ENCODE measurements at regions not wholly inside any gene's neighbourhood (a gene's known extent, or its start where the extent isn't known, plus 50 kb on each side); places are given as distances from the start of the nearest gene placed in this dataset.

GRCh38 chr5:74113927-74114326 is 487.9 kb downstream of the ARHGEF28 start:
- no peak overlapping the region for H3K9ac ChIP-seq (ENCODE audit: low read length)
- TF ChIP-seq RAD21 (conservative IDR thresholded peaks at IDR 0.05) (peak; percentile 11), EP300 (conservative IDR thresholded peaks at IDR 0.05; ENCODE audit: poor library complexity, severe bottlenecking) (no peak), EZH2 (IDR thresholded peaks at IDR 0.05; ENCODE audit: borderline replicate concordance, insufficient read depth, low read length, poor library complexity, severe bottlenecking) (no peak)
- no peaks in the 10 kb centered on the region for H3K9me2 ChIP-seq (ENCODE audit: insufficient read depth, low read length)
- peak overlapping the region; percentile 52 for H3K27ac ChIP-seq (ENCODE audit: low read length)
- no peaks in the 10 kb centered on the region for H3F3A ChIP-seq (ENCODE audit: insufficient read depth, low read length, poor library complexity, severe bottlenecking)
- H3K36me3 ChIP-seq (ENCODE audit: insufficient read depth, low read length): no peaks in the 10 kb centered on the region
- H3K4me2 ChIP-seq (ENCODE audit: low read length): peak overlapping the region; percentile 22
- H3K27me3 ChIP-seq (ENCODE audit: insufficient read depth, low read depth, low read length): no peaks in the 10 kb centered on the region
- H4K20me1 ChIP-seq (ENCODE audit: insufficient read depth): no peaks in the 10 kb centered on the region
- H3K4me3 ChIP-seq (ENCODE audit: low read length): peak overlapping the region; percentile 33
- H2AFZ ChIP-seq (ENCODE audit: low read depth, low read length): no peak overlapping the region
- H3K9me3 ChIP-seq (ENCODE audit: low read length): no peaks in the 10 kb centered on the region
- H3K79me2 ChIP-seq (replicated peaks; ENCODE audit: insufficient read depth, low read length): no peaks in the 10 kb centered on the region

DNA sequence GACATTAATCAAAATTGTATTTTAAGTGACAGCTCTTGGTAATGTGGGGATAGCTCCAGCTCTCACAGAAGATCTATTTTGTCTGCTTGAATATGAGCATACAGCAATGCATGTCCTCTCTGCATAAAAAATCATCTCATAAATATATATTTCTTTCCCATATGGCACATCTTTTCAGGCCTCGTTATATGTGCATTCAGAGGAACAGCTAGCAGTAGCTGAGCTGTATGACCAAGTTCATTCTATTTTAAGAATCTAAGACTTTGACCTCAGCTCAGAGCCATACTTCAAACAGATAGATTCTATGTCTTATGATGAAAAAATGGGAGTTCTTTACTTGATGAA is 487.2 kb downstream of the ARHGEF28 start:
- H3K9me2 ChIP-seq (ENCODE audit: insufficient read depth, low read length): no peaks in the 10 kb centered on the region
- no peak overlapping the region for H2AFZ ChIP-seq (ENCODE audit: low read depth, low read length)
- no peaks in the 10 kb centered on the region for H3K79me2 ChIP-seq (replicated peaks; ENCODE audit: insufficient read depth, low read length)
- H3K4me2 ChIP-seq (ENCODE audit: low read length): peak overlapping the region; percentile 22
- TF ChIP-seq MXI1 (conservative IDR thresholded peaks at IDR 0.05; ENCODE audit: poor library complexity, severe bottlenecking): no peak
- no peak for TF ChIP-seq EP300 (conservative IDR thresholded peaks at IDR 0.05; ENCODE audit: poor library complexity, severe bottlenecking)
- TF ChIP-seq TAF1 (IDR thresholded peaks at IDR 0.05; ENCODE audit: low read depth): no peak
- TF ChIP-seq RAD21 (conservative IDR thresholded peaks at IDR 0.05): no peak
- no peak for TF ChIP-seq CTCF (IDR thresholded peaks at IDR 0.05; ENCODE audit: poor library complexity, severe bottlenecking)
- no peak for TF ChIP-seq POLR2AphosphoS5 (IDR thresholded peaks at IDR 0.05)
- TF ChIP-seq SMC3 (conservative IDR thresholded peaks at IDR 0.05; ENCODE audit: poor library complexity): no peak
- no peak for TF ChIP-seq REST (IDR thresholded peaks at IDR 0.05; ENCODE audit: borderline replicate concordance)
- no peak for TF ChIP-seq EZH2 (IDR thresholded peaks at IDR 0.05; ENCODE audit: borderline replicate concordance, insufficient read depth, low read length, poor library complexity, severe bottlenecking)
- peak overlapping the region; percentile 33 for H3K4me3 ChIP-seq (ENCODE audit: low read length)
- H3K9me3 ChIP-seq (ENCODE audit: low read length): no peaks in the 10 kb centered on the region
- H3F3A ChIP-seq (ENCODE audit: insufficient read depth, low read length, poor library complexity, severe bottlenecking): no peaks in the 10 kb centered on the region
- H3K36me3 ChIP-seq (ENCODE audit: insufficient read depth, low read length): no peaks in the 10 kb centered on the region
- H3K27me3 ChIP-seq (ENCODE audit: insufficient read depth, low read depth, low read length): no peaks in the 10 kb centered on the region
- peak overlapping the region; percentile 52 for H3K27ac ChIP-seq (ENCODE audit: low read length)
- peak overlapping the region; percentile 6 for H3K9ac ChIP-seq (ENCODE audit: low read length)
- no peaks in the 10 kb centered on the region for H4K20me1 ChIP-seq (ENCODE audit: insufficient read depth)
